Naive thymus-derived CD4-positive, alpha-beta T cell (primary cell): ENCODE measurements at regions not wholly inside any gene's neighbourhood (a gene's known extent, or its start where the extent isn't known, plus 50 kb on each side); places are given as distances from the start of the nearest gene placed in this dataset.

ENCODE experiments used
- ATAC-seq: fragments of 150-1000 bp; cut with Tn5 transposase; 2 replicates; pipeline ENCODE4 v1.10.0; 2021; ENCODE audit warnings: mild to moderate bottlenecking, moderate library complexity
- CTCF ChIA-PET: fragments of 350-600 bp; sonication (Branson Sonifier 250); formaldehyde crosslinking; loops from one replicate; lab custom pipeline; 2021; ENCODE audit warnings: antibody characterized with exemption; lab: Charles Lee
- POLR2A ChIA-PET: fragments of 350-600 bp; sonication (Branson Sonifier 250); formaldehyde crosslinking; loops from one replicate; lab custom pipeline; 2021; ENCODE audit warnings: antibody characterized with exemption, inconsistent platforms; lab: Charles Lee
- DNase-seq, 9 donors: peaks; one replicate each; pipeline versions ENCODE4 v3.0.0 to v3.0.0-alpha.2; 2020 to 2022; ENCODE audit warnings: mixed read lengths in 1 of 9
- H3K27ac ChIP-seq: one replicate; pipeline ENCODE4 v1.7.0; 2013; ENCODE audit warnings: mild to moderate bottlenecking, low read depth, low read length, moderate library complexity
- H3K27me3 ChIP-seq, 2 donors: one replicate each; pipeline ENCODE4 v1.7.0; 2013; ENCODE audit warnings: low read length in 2 of 2, mild to moderate bottlenecking in 2 of 2, moderate library complexity in 2 of 2; ENCODE audit not compliant: control insufficient read depth in 2 of 2, insufficient read depth in 2 of 2
- H3K36me3 ChIP-seq, 3 experiments: 1 replicate in 2 of 3; 2 replicates in 1 of 3; pipeline ENCODE4 v1.7.0; 2013; ENCODE audit warnings: low read length in 3 of 3, mild to moderate bottlenecking in 3 of 3, moderate library complexity in 1 of 3; ENCODE audit not compliant: insufficient read depth in 3 of 3, control insufficient read depth in 2 of 3
- H3K4me1 ChIP-seq, 2 donors: one replicate each; pipeline ENCODE4 v1.7.0; 2013; ENCODE audit warnings: low read length in 2 of 2, mild to moderate bottlenecking in 2 of 2, moderate library complexity in 1 of 2; ENCODE audit not compliant: control insufficient read depth in 2 of 2, insufficient read depth in 2 of 2
- H3K4me3 ChIP-seq: 2 replicates; pipeline ENCODE4 v1.7.0; 2013; ENCODE audit warnings: mild to moderate bottlenecking, low read length
- H3K9me3 ChIP-seq, 3 experiments: 1 replicate in 2 of 3; 2 replicates in 1 of 3; pipeline ENCODE4 v1.7.0; 2013; ENCODE audit warnings: low read length in 3 of 3; ENCODE audit not compliant: control insufficient read depth in 2 of 3
- H3K27ac Mint-ChIP-seq, 9 donors: one replicate each; pipeline ENCODE4 v1.8.0; 2020 to 2022; ENCODE audit warnings: mixed read lengths in 9 of 9, mild to moderate bottlenecking in 8 of 9, moderate library complexity in 5 of 9, inconsistent platforms in 2 of 9
- H3K27me3 Mint-ChIP-seq, 5 donors: one replicate each; pipeline ENCODE4 v1.8.0; 2021 to 2022; ENCODE audit warnings: mixed read lengths in 5 of 5, mild to moderate bottlenecking in 1 of 5
- H3K36me3 Mint-ChIP-seq, 5 donors: one replicate each; pipeline ENCODE4 v1.8.0; 2020 to 2022; ENCODE audit warnings: mixed read lengths in 5 of 5, mild to moderate bottlenecking in 3 of 5, inconsistent platforms in 1 of 5
- H3K4me1 Mint-ChIP-seq, 7 donors: one replicate each; pipeline ENCODE4 v1.8.0; 2020 to 2022; ENCODE audit warnings: mixed read lengths in 7 of 7, mild to moderate bottlenecking in 3 of 7, inconsistent platforms in 1 of 7
- H3K4me3 Mint-ChIP-seq, 10 donors: one replicate each; pipeline ENCODE4 v1.8.0; 2020 to 2022; ENCODE audit warnings: mild to moderate bottlenecking in 10 of 10, mixed read lengths in 10 of 10, moderate library complexity in 6 of 10, inconsistent platforms in 2 of 10
- H3K9me3 Mint-ChIP-seq, 11 donors: one replicate each; pipeline ENCODE4 v1.8.0; 2020 to 2022; ENCODE audit warnings: mixed read lengths in 11 of 11, mild to moderate bottlenecking in 4 of 11, inconsistent platforms in 1 of 11, moderate library complexity in 1 of 11
- intact Hi-C, 2 donors: fragments of 100-400 bp; cut with micrococcal nuclease; formaldehyde crosslinking; loops; one replicate each; pipeline ENCODE4 v1.15.1; 2023

- Mint-ChIP-seq H3K9me3 (peaks cover 0 to 15% (median 2%) of the 10 kb centered on the region in 11 donors), H3K27me3 (no peaks in the 10 kb centered on the region), H3K27ac (no peak overlapping the region), H3K36me3 (peaks cover 0 to 4% (median 0%) of the 10 kb centered on the region in 5 donors), H3K4me3 (no peak overlapping the region), H3K4me1 (no peaks in the 10 kb centered on the region)
- ChIA-PET CTCF (no interaction called here), POLR2A (no interaction called here)
- H3K9me3 ChIP-seq = no peaks in the 10 kb centered on the region
- H3K4me3 ChIP-seq = no peak overlapping the region
- ATAC-seq = no peak
- H3K36me3 ChIP-seq = no peaks in the 10 kb centered on the region
- no peak for DNase-seq
- H3K4me1 ChIP-seq = no peaks in the 10 kb centered on the region
- intact Hi-C loops = no loop called here
- no peaks in the 10 kb centered on the region for H3K27me3 ChIP-seq
- H3K27ac ChIP-seq = no peak overlapping the region
Measured at GRCh38 chr9:26319859-26320258, 572.7 kb downstream of the CAAP1 start.

DNA sequence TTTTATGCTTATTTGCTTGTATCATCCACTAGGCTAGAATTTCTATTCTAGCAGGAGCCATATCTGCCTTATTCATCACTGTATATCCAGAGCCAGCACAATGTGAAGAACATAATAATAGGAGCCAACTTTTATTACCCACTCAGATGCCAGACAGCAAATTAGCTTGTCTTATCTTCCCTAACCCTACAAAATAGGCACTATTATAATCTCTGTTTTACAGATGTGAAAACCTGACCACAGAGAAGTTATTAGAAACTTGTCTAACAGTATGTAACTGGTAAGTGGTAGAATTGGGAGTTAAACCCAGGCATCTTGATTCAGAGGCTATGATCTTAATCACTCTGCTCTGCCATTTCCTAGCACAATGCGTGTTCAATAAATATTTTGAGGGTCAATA is 579.5 kb downstream of the CAAP1 start:
- Histone ChIP-seq H3K9me3 (no peaks in the 10 kb centered on the region), H3K27ac (no peak overlapping the region), H3K36me3 (no peaks in the 10 kb centered on the region), H3K27me3 (no peaks in the 10 kb centered on the region), H3K4me1 (no peaks in the 10 kb centered on the region), H3K4me3 (no peak overlapping the region)
- Mint-ChIP-seq H3K36me3 (no peaks in the 10 kb centered on the region), H3K4me1 (no peaks in the 10 kb centered on the region), H3K9me3 (peaks cover 0 to 14% (median 0%) of the 10 kb centered on the region in 11 donors), H3K27me3 (no peaks in the 10 kb centered on the region), H3K27ac (no peak overlapping the region), H3K4me3 (no peak overlapping the region)
- no peak for DNase-seq
- POLR2A ChIA-PET = no interaction called here
- intact Hi-C loops = no loop called here
- ATAC-seq = no peak
- CTCF ChIA-PET = no interaction called here

GRCh38 chr9:26311463-26311995 is 581.1 kb downstream of the CAAP1 start:
- ATAC-seq (no peak), DNase-seq (no peak)
- Histone ChIP-seq H3K27me3 (no peaks in the 10 kb centered on the region), H3K4me3 (no peak overlapping the region), H3K9me3 (no peaks in the 10 kb centered on the region), H3K4me1 (no peaks in the 10 kb centered on the region), H3K36me3 (no peaks in the 10 kb centered on the region), H3K27ac (no peak overlapping the region)
- no peaks in the 10 kb centered on the region for H3K36me3 Mint-ChIP-seq
- no peaks in the 10 kb centered on the region for H3K27me3 Mint-ChIP-seq
- peaks cover 0 to 24% (median 3%) of the 10 kb centered on the region in 11 donors for H3K9me3 Mint-ChIP-seq
- intact Hi-C loops = no loop called here
- ChIA-PET CTCF (no interaction called here), POLR2A (no interaction called here)
- no peak overlapping the region for H3K4me3 Mint-ChIP-seq
- H3K27ac Mint-ChIP-seq = no peak overlapping the region
- no peaks in the 10 kb centered on the region for H3K4me1 Mint-ChIP-seq

DNA sequence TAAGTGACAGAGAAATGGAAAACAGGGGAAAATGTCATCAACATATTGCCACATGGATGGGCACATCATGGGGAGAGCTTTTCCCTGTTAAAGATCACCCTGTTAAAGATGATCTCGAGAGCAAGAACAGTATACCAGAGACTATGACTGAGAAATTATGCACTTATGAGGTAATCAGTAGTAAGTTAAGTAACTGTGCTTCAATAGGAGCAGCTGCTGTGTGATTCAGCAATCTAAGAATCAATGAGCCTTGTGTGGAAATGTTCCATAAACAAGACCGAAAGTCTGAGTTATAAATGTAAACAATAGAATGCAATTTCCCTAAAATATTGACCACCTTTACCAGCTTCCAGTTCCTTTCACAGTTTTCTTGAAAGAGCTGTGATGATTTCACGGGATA is 582.3 kb downstream of the CAAP1 start:
- H3K36me3 ChIP-seq = no peaks in the 10 kb centered on the region
- H3K4me1 ChIP-seq = no peaks in the 10 kb centered on the region
- ChIA-PET CTCF (no interaction called here), POLR2A (no interaction called here)
- Mint-ChIP-seq H3K36me3 (no peaks in the 10 kb centered on the region), H3K27ac (no peak overlapping the region), H3K9me3 (peaks cover 0 to 25% (median 5%) of the 10 kb centered on the region in 11 donors), H3K4me3 (no peak overlapping the region), H3K4me1 (no peaks in the 10 kb centered on the region), H3K27me3 (no peaks in the 10 kb centered on the region)
- H3K4me3 ChIP-seq = no peak overlapping the region
- ATAC-seq (no peak), DNase-seq (no peak)
- H3K9me3 ChIP-seq = no peaks in the 10 kb centered on the region
- H3K27ac ChIP-seq = no peak overlapping the region
- no peaks in the 10 kb centered on the region for H3K27me3 ChIP-seq
- intact Hi-C loops = no loop called here

- no peaks in the 10 kb centered on the region for H3K27me3 Mint-ChIP-seq
- no peaks in the 10 kb centered on the region for H3K36me3 ChIP-seq
- CTCF ChIA-PET = no interaction called here
- ATAC-seq = no peak
- no peak overlapping the region for H3K27ac ChIP-seq
- H3K27me3 ChIP-seq = no peaks in the 10 kb centered on the region
- no peaks in the 10 kb centered on the region for H3K36me3 Mint-ChIP-seq
- H3K27ac Mint-ChIP-seq = no peak overlapping the region
- no peaks in the 10 kb centered on the region for H3K4me1 Mint-ChIP-seq
- no peaks in the 10 kb centered on the region for H3K9me3 ChIP-seq
- peaks cover 0 to 25% (median 5%) of the 10 kb centered on the region in 11 donors for H3K9me3 Mint-ChIP-seq
- no peak for DNase-seq
- intact Hi-C loops = loop anchor here in 1 of 2 donors (10.0 kb wide), 1 partner anchor 64 kb away; no protein-coding TSS in a partner anchor
- no peak overlapping the region for H3K4me3 Mint-ChIP-seq
- POLR2A ChIA-PET = no interaction called here
- H3K4me3 ChIP-seq = no peak overlapping the region
- H3K4me1 ChIP-seq = no peaks in the 10 kb centered on the region
Measured at GRCh38 chr9:26308328-26308727, 584.3 kb downstream of the CAAP1 start.

DNA sequence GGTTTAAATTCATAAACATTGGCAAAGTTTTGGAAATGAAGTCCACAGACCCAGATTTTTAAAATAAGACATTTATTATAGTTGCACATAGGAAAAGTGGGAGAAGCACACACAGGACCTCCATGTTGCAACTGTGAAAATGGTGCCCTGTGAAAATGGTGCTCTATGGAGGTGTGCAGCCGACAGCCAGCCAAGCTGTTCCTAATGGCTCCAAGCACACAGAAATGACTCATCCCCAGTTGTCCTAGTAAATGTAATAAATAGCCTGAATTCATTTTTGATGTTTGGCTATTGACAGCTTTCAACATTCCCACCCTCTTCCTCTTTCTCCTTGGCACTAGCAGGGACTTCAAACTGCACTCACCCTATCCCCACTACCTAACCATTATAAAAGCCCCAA is 590.9 kb downstream of the CAAP1 start:
- Histone ChIP-seq H3K4me3 (no peak overlapping the region), H3K36me3 (no peaks in the 10 kb centered on the region), H3K27me3 (no peaks in the 10 kb centered on the region), H3K27ac (no peak overlapping the region), H3K9me3 (no peaks in the 10 kb centered on the region), H3K4me1 (no peaks in the 10 kb centered on the region)
- DNase-seq = no peak
- Mint-ChIP-seq H3K4me1 (no peaks in the 10 kb centered on the region), H3K27ac (no peak overlapping the region), H3K36me3 (no peaks in the 10 kb centered on the region), H3K27me3 (no peaks in the 10 kb centered on the region), H3K9me3 (peaks cover 0 to 16% (median 2%) of the 10 kb centered on the region in 11 donors), H3K4me3 (no peak overlapping the region)
- ChIA-PET POLR2A (no interaction called here), CTCF (no interaction called here)
- no peak for ATAC-seq
- intact Hi-C loops = loop anchor here in 1 of 2 donors (10.0 kb wide), 1 partner anchor 57 kb away; no protein-coding TSS in a partner anchor

GRCh38 chr9:26301046-26301445 is 591.6 kb downstream of the CAAP1 start:
- no peak overlapping the region for H3K27ac Mint-ChIP-seq
- no peak overlapping the region for H3K4me3 ChIP-seq
- H3K9me3 ChIP-seq = no peaks in the 10 kb centered on the region
- H3K9me3 Mint-ChIP-seq = peaks cover 0 to 13% (median 0%) of the 10 kb centered on the region in 11 donors
- H3K4me3 Mint-ChIP-seq = no peak overlapping the region
- H3K27me3 Mint-ChIP-seq = no peaks in the 10 kb centered on the region
- H3K27ac ChIP-seq = no peak overlapping the region
- H3K27me3 ChIP-seq = no peaks in the 10 kb centered on the region
- POLR2A ChIA-PET = no interaction called here
- DNase-seq (no peak), ATAC-seq (no peak)
- CTCF ChIA-PET = no interaction called here
- H3K36me3 Mint-ChIP-seq = no peaks in the 10 kb centered on the region
- no peaks in the 10 kb centered on the region for H3K4me1 Mint-ChIP-seq
- no peaks in the 10 kb centered on the region for H3K4me1 ChIP-seq
- intact Hi-C loops = loop anchor here in 1 of 2 donors (10.0 kb wide), 1 partner anchor 56 kb away; no protein-coding TSS in a partner anchor
- H3K36me3 ChIP-seq = no peaks in the 10 kb centered on the region
